HG03457 (cell line): ENCODE measurements at regions not wholly inside any gene's neighbourhood (a gene's known extent, or its start where the extent isn't known, plus 50 kb on each side); places are given as distances from the start of the nearest gene placed in this dataset.

ENCODE experiments used
- ATAC-seq: cut with Tn5 transposase; IDR thresholded peaks from one replicate; pipeline ENCODE4 v1.9.1; 2021; ENCODE audit warnings: moderate number of reproducible peaks; ENCODE audit not compliant: unreplicated experiment

DNA sequence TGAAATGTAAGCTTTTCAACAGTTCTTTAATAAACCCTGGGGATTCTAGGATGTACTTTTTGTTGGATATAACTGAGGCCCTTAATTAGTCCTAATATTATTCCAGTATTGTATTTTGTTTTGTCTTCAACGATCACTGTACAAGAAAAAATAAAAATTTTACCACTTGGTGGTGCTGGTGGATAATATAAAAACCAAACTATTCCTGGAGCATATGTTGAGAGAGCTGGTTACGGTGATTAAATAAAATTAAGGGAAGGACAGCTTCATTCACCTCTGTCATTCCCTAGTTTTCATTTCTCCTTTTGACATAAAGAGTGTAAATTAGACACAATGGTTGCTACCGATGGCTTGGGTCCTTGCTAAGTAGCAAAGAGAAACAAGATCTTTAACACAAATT, 598.6 kb upstream of the PCDH20 start:
- no peak for ATAC-seq

DNA sequence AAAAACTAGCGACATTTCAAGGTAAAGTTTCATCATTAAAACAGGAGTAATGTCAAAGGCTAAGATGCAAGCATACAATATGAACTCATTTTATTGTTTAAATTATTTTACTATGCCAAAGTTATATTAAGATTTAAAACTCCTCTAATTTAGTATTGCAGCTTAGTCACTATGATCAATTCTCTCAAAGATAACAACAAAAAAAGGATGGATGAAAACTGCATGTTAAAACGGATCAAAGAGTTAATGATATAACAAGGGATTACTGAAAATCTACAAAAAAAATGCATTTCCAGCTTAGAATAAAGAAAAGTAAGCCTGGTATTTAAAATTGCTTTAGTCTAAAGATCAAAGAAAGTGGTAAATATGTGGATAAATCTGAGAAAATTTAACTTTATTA, 587.8 kb upstream of the PCDH20 start:
- ATAC-seq = no peak

DNA sequence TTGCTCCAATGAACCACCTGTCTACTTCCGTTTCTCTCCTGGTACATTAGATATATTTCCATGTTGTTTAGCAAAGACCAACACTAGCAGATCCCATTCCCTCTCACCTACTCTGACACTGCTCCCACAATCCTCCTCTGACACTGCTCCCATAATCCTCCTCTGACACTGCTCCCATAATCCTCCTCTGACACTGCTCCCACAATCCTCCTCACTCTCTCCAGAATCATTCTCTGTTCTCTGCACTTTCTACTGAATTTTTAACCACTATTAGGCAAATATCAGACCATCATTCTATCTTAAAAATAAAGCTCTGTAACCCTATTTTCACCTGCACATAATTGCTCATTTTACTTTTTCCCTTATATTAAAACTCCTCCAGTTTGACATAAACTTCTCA, 578.5 kb upstream of the PCDH20 start:
- ATAC-seq = no peak

DNA sequence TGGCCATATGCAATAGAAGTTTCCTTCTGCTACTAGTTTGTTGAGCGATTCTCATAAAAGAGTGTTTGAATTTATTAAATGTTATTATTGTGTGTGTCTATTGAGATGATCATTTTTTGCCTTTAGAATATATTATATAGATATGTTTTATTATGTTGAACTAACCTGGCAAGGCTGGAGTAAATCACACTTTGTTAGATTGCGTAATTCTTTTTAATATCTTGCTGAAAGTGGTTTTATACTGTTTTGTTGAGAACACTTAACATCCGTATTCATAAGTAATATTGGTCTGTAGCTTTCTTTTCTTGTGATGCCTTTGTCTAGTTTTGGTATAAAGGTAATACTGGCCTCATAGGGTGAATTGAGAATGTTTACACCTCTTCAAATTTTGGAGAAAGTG, 574.3 kb upstream of the PCDH20 start:
- ATAC-seq = no peak

DNA sequence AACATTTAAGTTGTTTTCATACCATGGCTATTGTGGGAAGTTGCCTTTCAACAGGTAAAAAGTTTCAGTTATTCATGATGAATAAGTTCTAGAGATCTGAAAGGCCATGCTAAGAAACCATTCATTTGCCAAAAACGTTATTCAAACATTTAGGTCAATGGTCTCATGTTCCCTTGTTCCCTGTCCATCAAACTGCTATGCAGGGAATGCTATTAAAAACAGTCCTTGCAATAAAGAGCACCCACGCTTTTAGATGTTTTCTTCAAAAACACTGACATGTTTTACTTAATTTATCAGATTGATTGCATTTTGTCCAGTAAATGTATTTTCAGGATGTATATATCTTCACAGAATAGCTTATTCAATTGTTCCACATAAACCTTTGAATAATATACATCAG, 573.2 kb upstream of the PCDH20 start:
- ATAC-seq = no peak

DNA sequence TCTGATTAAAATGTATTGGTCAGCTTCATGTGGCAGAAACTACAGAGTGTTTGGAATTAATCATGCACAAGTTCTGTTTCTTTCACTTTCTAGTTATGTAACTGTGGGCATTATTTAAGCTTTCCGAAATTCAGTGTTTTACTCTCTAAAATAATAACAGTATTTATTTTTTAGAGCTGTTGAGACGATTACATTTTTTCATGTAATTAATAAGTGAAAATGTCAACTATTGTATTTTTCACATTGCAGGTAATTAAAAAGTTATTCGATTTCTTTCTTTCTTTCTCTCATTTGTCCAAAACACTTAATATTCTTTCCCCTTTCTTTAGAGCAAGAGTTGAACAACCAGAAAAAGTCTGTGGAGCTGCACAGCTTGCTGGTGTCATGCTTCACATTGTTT, 559.4 kb upstream of the PCDH20 start:
- ATAC-seq = no peak

DNA sequence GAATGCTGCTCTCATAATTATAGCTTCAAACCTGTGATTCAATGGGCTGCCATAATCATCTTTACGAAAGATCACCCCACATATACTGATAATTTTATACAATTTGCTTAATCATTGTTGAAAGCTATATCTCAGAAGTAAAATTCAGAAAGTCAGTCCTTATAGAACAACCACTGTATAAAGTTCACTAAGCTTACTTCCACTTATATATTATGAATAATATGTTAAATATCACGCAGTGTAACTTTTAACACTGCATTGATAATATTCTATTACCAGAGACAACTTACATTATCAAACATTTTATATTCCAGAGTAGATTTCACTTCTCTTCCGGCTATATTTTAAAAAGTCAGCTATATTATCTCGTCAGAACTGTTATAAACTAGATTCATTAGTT, 550.1 kb upstream of the PCDH20 start:
- ATAC-seq = no peak

DNA sequence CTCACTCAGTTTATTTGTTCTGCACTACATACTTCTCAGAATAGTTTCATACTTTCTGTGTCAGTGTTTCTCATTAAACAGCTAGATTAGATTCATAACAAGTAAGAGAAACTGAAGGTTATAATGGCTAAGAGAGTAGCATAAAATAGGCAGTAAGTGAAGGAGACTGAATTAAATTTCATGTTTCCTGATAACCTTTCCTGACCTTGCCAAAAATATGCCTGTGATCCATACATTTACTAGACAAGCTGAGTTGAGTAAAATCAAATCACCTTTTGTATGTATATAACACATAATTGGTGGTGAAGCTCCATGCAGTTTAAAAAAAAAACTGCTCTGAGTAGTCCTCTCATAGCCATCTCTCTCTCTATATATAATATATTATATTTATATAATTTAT, 545.3 kb upstream of the PCDH20 start:
- no peak for ATAC-seq

DNA sequence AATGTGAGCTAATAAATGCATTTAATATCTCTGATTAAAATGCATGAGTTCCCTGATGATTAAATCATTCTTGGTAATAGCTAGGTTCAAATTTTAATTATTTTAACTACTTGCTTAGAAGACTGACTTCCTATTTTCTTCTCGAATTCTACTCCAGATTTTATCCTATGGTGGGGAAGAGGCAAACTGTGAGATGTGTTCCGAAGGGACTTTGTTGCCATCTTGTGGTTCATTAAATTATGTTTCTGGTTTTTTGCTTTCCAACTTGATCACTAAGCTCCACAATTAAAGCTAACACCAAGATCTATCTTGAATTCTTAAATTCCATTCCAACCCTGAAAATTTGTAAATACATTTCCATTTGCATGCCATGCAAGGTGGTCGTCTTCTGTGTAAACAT, 538.4 kb upstream of the PCDH20 start:
- no peak for ATAC-seq

DNA sequence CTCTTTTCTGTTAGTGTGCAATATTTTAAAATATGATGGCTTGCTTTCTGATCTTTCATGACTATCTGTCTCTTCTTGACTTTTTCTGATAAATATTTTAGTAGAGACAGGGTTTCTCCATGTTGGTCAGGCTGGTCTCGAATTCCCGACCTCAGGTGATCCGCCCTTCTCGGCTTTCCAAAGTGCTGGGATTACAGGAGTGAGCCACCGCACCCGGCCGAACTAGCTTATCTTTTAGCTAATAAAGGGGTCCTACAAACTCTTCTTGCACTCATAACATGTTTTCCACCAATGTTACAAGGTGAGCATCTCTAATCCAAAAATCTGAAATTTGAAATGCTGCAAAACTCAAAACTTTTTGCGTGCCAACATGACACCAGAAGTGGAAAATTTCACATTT, 535.2 kb upstream of the PCDH20 start:
- ATAC-seq = no peak

DNA sequence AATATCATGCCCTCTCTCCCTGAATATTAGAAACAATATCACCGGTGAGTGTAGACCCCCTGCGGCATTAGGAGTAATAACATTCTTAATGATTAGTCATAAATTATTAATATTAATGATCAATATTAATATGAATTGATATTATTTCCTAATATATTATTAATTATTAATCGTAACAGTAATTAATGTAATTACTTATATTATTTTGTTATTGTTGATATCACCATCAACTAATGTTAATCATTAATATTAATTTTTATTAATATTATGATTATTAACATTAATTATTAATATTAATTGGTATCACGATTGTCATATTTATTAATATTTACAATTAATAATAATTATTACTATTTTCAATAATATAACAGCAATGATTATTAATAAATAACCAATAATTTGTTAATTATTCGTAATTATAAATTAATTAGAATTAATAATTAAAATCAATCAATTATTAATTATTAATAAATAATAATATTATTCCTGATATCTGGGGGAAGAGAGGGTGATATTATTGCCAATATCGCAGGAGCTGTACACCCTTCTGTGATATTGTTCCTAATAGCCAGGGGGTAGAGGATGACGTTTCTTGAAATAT, 528.8 kb upstream of the PCDH20 start:
- ATAC-seq = no peak

DNA sequence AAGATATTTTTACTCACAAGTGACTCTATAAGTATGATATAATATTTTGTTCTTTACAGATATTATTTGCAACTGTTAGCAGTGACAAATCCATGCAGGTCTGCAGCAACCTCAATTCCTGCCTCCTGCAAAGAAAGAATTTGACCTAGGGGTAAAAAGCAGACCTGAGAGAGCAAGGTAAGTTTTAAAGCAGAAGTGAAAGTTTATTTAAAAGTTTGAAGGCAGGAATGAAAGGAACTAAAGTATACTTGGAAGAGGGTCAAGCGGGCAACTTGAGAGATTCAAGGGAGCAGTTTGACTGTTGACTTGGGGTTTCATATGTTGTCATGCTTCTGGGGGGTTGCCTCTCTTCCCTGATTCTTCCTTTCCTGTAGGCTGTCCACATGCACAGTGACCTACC, 520.1 kb upstream of the PCDH20 start:
- no peak for ATAC-seq

DNA sequence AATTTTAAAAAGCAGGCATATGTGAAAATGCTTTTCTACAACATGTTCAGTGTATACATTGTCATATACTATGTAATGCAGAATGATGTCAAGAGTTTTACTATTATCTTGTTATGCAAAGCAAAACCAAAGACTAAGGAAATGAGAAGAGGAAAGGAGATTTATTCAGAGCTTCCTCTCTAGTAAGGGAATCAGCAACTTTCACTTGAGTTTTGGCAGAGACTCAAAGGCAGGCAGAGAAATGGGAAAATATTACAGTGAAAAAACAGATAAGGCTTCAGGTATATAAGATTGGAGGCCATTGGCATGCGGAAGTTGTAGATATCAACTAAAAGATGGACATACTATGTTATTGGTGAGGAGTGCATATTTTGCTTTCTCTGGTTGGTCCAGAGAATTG, 512.0 kb upstream of the PCDH20 start:
- ATAC-seq = no peak

DNA sequence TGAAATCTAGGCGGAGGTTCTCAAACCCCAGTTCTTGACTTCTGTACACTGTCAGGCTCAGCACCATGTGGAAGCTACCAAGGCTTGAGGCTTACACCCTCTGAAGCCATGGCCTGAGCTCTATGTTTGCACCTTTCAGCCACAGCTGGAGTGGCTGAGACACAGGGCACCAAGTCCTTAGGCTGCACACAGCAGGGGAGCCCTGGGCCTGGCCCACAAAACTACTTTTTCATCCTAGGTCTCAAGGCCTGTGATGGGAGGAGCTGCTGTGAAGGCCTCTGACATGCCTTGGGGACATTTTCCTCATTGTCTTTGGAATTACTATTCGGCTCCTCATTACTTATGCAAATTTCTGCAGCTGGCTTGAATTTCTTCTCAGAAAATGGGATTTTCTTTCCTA, 503.2 kb upstream of the PCDH20 start:
- no peak for ATAC-seq

DNA sequence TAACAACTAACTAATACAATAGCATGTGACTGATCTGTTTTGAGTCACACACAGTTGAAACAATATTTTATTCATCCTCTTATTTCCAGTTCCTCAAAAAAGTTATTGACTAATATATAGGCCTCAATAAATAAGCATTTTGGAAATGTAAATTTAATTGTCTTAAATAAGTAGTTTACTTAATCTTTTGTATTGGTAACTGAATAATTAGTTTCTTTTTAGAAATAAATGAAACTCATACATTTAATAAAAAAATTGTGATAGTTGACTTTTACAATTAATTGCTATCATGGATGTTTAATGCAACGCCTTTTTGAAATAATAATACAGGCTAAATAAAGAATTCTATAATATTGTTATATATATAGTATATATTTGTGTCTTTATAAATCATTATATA, 500.8 kb upstream of the PCDH20 start:
- ATAC-seq = no peak

DNA sequence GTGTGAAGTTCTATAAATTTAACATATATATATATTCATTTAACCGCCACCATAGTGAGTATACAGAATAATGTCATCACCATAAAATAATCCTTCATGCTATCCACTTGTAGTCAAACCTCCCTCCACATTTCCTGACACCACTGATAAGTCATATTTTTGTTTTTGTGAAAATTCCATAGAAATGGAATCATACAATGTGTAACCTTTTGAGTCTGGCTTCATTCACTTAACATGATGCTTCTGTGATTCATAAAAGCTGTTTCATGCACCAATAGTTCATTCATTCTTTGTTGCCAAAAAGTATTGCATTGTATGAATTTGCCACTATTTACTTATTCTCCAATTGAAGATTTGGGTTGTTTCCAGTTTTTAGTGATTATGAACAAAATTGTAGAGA, 497.5 kb upstream of the PCDH20 start:
- no peak for ATAC-seq

DNA sequence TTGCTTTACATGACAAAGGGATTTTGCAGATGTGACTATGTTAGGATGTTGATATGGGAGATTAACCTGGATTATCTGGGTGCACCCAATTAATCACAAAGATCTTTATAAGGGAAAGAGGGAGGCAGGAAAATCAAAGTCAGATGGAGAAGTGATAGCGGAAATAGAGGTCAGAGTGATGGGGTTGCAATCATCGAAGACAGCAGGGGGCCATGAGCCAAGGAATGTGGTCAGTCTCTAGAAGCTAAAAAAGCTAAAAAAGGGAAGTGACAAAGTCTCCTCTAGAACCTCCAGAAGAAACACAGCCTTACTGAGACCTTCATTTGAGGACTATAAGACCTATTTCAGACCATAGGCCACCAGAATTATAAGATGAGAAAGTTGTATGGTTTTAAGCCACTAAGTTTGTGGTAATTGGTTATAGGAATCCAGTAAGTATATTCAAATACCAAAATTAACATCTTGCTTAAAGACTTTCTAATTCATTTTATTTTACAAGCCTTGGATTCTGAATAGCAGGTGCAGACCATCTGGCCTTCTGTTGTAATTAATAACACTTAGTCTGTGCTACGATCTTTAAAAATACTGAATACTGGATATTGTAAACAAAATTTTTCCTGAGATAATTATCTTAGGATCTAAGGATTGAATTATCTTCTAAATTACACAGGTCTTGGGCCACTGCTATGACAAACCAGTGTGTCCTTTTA, 493.4 kb upstream of the PCDH20 start:
- ATAC-seq = no peak

DNA sequence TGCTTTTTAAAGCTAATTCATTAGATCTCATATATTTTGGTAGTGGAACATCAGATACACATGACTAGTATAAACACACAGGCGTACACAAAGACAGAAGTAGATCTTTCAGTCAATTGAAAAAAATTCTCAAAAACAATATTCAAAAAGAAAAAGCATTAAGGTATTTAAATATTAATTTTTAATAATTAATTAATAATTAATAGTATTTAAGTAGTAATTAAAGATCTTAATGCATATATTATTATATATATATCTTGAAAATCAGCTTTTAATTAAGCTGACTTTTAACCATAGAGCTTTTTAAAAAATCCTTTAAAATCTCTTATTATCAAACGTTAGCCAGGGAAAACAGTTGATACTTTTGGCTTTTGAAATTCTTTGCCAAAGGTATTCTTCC, 489.4 kb upstream of the PCDH20 start:
- no peak for ATAC-seq

DNA sequence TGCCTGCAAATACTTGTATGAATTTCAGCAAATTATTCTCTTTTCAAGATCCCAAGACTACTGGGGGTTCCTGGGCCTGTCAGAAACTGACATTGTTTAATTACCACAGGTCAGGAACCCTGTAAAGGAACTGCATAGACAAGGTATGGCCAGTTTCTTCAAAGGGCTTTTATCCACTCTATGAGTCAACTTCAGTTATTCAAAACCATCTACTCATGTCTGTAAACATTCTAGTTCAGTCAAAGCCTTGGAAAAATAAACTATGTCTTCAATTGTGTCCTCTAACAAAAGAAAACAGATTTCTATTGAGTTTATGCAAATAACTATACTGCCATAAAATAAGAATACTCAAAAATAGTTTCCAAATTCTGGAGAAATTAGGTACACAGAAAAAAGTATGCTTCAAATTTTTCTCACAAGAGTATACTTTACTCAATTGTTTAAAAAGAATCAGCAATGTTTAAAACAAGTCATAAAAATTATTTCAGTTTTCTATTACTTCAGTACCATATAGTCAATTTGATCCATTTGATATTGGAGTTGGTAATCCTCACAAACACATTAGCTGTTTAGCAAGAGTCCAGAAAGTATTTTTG, 486.4 kb upstream of the PCDH20 start:
- ATAC-seq = no peak

DNA sequence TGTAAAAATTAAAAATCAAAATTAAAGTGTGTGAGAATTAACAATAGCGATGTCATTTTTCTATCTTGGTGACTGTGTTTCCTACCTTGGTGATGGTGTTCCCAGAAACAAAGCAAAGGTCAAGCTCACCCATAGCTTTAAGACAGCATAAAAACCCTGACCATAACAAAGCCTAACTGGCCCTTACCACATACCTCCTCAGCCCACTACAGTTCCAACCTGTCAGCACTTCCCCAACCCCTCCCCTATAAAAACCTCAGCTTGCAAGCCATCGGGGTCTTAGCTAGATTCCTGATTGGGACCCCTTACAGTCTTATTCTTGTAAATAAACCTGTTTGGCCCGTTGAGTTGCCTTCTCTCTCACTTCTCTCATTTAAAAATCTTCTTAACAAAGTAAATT, 484.4 kb upstream of the PCDH20 start:
- no peak for ATAC-seq

DNA sequence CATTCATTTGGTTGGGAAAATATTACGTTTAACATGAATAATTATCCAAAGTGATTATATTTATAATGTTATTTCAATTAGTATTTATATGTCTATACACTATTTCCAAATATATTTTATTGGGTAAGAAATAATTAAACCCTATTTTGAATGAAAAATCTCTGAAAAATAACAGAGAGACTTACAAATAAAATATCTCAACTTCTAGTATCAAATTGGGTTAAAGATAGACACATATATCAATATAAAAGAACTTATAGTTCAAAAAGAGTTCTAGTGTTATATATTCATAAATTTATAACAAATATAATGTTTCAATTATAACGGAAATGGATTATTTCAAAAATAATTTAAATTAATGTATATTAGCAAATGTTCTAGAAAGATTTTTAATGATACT, 482.6 kb upstream of the PCDH20 start:
- no peak for ATAC-seq

DNA sequence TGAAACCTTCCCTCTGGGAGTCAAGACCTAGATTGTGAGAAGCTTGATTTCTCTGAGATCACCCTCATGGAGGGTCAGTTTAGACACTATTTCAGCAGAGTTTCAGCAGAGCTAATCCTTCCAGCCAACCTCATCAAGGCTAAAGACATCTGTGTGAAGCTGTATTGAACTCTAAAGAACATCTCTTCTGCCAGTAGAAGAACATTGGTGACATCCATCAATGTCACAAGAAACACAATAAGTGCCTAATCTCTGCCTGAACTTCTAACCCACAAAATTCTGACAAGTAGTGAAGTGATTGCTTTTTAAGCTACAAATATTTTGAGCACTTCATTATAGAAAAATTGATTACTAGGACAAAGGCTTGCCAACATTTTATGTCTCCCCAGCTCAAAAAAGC, 475.8 kb upstream of the PCDH20 start:
- no peak for ATAC-seq

DNA sequence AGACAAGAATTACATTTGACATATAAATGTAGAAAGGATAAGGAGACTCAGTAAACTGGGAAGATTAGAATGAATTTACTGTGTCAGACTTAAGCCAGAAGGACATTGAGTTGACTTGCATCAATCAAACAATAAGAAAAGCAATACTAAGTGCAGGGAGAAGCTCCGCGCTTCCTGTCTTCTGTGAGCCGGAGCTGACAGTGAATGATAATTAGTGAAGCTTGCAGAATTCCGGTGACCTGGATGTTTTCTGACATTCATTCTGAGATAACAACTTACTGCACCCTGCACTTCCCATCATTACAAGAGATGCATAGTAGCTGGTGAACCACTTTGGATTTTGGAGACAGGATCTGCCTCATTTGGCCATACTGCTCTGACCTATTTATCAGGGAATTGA, 469.2 kb upstream of the PCDH20 start:
- ATAC-seq = no peak
